HG02981 (cell line): ENCODE measurements at regions not wholly inside any gene's neighbourhood (a gene's known extent, or its start where the extent isn't known, plus 50 kb on each side); places are given as distances from the start of the nearest gene placed in this dataset.

ENCODE experiments used
- ATAC-seq: cut with Tn5 transposase; IDR thresholded peaks from one replicate; pipeline ENCODE4 v1.9.1; 2021; ENCODE audit warnings: mild to moderate bottlenecking, moderate library complexity; ENCODE audit not compliant: unreplicated experiment

- ATAC-seq: no peak
Observed at GRCh38 chr3:163132111-163132510, 1635.5 kb downstream of the OTOL1 start.

- no peak for ATAC-seq
Observed at GRCh38 chr3:163129287-163129686, 1632.7 kb downstream of the OTOL1 start.

GRCh38 chr3:163126115-163126514 is 1629.5 kb downstream of the OTOL1 start:
- no peak for ATAC-seq
